Stomach (tissue), 4 donors: ENCODE measurements at regions not wholly inside any gene's neighbourhood (a gene's known extent, or its start where the extent isn't known, plus 50 kb on each side); places are given as distances from the start of the nearest gene placed in this dataset.

Experiments
- CTCF ChIP-seq, 7 experiments: fragments of 450-650 bp in 4 of 7; fragments of 200-600 bp in 3 of 7; sonication (generic) in 3 of 7; IDR thresholded peaks; one replicate each; pipeline ENCODE4 v1.5.1; 2016 to 2019; ENCODE audit warnings: antibody characterized with exemption in 7 of 7, control low read depth in 2 of 7, mild to moderate bottlenecking in 1 of 7
- EP300 ChIP-seq: sonication (generic); formaldehyde crosslinking; IDR thresholded peaks from one replicate; pipeline ENCODE4 v1.6.1; 2017; ENCODE audit warnings: antibody characterized with exemption
- POLR2A ChIP-seq, 4 donors: fragments of 450-650 bp; IDR thresholded peaks; one replicate each; pipeline ENCODE4 v1.6.1; 2016; ENCODE audit warnings: antibody characterized with exemption in 4 of 4, control low read depth in 2 of 4, mild to moderate bottlenecking in 1 of 4, moderate library complexity in 1 of 4

GRCh38 chr7:25371972-25372371 lies 143.7 kb upstream of the NPVF start:
- TF ChIP-seq POLR2A (IDR thresholded peaks at IDR 0.05) (no peak), CTCF (IDR thresholded peaks at IDR 0.05) (no peak), EP300 (no peak)
